ENCODE measurements at regions not wholly inside any gene's neighbourhood (a gene's known extent, or its start where the extent isn't known, plus 50 kb on each side); places are given as distances from the start of the nearest gene placed in this dataset.
A peak's percentile ranks its signal among the peaks of the same experiment; 100 is the strongest.

DNA sequence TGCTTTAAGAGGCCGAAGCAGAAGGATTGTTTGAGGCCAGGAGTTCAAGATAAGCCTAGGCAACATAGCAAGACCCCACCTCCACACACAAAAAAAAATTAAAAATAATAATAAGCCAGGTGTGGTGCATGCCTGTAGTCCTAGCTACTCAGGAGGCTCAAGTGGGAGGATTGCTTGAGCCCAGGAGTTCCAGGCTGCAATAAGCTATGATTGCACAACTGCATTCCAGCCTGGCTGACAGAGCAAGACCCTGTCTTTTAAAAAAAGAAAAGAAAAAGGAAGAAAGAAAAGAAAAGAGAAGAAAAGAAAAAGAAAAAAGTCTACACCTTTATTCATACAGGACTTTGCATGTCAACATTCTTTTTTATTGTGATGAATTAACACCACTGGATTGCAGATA lies 2125.8 kb downstream of the MAT2B start:
- no peak for DNase-seq (ENCODE audit: low spot score)

- no peak for DNase-seq (ENCODE audit: low spot score)
Measured at GRCh38 chr5:165642366-165642765, 2136.9 kb downstream of the MAT2B start.

DNA sequence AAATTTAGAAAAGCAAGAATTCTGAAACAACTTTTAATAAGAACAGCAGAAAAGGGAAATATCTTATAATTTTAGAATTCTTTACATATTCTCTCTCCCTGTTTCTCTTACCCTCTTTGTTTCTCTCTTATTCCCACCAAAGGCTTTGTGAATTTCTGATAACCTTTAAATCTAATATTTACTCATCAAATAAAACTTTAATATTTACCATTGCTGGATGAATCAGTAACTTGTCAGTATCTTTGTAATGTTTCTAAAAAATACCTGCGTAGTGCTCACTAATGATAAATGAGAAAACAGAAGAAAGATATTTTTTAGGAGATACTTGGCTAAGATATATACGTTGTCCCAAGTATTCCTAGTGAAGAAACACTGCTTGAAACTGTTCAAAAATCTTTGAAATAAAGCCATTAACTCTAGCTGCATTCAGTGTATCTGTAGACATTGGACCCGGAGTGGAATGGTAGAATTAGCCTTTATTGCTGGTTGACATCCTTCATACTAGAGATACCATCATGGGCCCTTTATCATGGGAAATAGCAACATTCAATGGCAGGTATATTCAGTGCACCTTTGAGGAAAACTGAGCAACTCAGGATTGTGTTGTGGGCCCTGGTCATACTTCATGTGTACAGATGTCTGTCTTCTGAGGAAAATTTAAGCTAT lies 2160.4 kb downstream of the MAT2B start:
- DNase-seq (ENCODE audit: low spot score) = no peak

DNA sequence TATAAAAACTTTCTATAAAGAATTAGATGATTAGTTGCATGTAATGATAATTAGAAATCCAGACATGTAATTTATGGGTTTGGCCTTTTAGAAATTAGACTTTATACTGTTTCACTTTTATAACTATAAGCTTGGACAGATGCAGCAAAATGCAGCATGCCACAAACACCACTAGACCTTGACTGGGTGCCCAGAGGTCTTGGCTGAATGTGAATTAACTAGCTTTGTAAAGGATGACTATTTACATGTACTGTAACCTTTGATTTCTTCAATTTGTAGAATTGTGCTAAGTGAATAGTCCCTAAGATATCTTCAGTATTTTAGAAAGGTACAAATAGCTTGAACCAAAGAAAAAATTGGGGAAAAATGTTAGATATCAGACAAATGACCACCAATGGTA lies 2168.1 kb downstream of the MAT2B start:
- no peak for DNase-seq (ENCODE audit: low spot score)

DNA sequence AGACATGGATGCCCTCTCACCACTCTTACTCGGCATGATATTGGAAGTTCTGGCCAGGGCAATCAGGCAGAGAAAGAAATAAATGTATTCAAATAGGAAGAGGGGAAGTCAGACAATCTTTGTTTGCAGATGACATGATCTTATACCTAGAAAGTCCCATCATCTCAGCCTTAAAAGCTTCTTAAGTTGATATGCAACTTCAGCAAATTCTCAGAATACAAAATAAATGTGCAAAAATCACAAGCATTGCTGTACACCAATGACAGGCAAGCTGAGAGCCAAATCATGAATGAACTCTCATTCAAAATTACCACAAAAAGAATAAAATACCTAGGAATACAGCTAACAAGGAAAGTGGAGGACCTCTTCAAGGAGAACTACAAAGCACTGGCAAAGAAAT lies 2190.4 kb downstream of the MAT2B start:
- no peak for DNase-seq (ENCODE audit: low spot score)

DNA sequence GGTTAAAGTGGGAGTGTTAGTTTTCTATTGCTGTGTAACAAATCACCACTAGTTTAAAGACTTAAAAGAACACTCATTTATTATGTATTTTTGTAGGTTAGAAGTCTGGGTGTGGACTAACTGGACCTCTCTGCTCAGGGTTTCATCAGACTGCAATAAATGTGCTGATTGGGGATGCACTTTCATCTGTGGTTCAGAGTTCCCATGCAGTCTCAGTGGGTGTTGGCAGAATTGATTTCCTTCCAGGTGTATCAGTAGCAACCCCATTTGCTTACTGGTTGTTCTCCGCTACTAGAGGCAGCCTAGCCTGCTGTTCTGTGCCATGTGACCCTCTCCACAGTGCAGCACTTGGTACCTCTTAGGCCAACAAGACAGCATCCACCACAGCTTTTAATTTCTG lies 2200.5 kb downstream of the MAT2B start:
- DNase-seq (ENCODE audit: low spot score) = no peak

DNA sequence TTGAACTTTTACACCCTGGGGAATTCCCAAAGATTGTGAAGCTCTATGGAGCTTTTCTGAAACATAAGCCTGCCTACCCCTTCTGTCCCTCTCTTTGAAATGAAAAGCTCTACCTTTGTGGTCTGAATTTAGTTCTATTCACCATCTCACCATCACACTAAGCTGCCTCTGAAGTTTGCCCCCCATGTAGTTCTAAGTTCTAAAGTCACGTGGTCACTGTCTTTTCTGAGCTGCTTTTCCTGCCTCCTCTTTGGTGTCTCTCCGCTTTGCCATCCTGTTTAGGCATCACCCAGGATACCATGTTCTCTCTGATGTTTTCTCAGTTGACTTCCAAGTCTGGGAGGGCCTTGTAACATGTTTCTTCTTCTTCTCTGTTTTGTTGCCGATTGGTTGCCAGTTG lies 2206.6 kb downstream of the MAT2B start:
- no peak for DNase-seq (ENCODE audit: low spot score)

DNA sequence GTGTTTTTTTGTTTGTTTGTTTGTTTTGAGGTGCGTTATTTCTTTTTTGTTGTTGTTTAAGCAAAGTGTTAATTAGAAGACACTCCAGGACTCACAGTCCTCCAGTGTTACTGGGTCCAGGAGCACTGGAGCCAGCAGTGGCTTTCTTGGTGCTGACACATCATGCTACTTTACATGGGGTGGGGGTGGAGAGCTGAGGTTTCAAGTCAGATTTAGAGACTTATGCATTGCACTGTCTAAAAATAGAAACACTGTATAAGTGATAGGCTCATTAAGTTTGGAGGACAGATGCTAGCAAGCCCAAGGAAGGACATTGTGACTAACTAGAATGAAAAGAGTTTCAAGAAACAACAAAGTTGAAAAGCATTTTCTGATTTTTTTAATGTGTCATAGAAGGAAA lies 2209.2 kb downstream of the MAT2B start:
- DNase-seq (ENCODE audit: low spot score) = no peak

GRCh38 chr5:165720901-165721300 lies 2215.5 kb downstream of the MAT2B start:
- DNase-seq (ENCODE audit: low spot score) = no peak

DNA sequence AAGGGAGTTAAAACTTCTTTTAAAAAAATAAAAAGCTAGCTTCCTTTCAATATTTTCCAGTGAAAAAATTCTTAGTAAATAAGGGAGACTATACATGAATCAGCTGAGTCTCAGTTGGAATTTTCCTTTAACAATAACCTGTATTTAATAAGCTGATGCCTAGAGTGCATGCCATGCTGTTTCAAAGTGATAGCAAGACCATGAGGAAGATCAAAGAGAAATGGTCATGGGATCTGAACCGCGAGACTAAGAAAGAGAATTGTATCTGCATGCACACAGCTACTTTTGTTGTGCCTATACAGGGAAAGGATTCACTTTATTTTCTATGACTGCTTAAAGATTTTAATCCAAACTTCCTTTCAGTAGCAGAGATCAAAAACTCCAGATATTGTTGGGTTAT lies 2217.0 kb downstream of the MAT2B start:
- DNase-seq (ENCODE audit: low spot score) = no peak

GRCh38 chr5:165723931-165724330 lies 2218.5 kb downstream of the MAT2B start:
- no peak for DNase-seq (ENCODE audit: low spot score)

- no peak for DNase-seq (ENCODE audit: low spot score)
Measured at GRCh38 chr5:165728425-165728824, 2223.0 kb downstream of the MAT2B start.

- no peak for DNase-seq (ENCODE audit: low spot score)
Measured at GRCh38 chr5:165735388-165735787, 2230.0 kb downstream of the MAT2B start.

- DNase-seq (ENCODE audit: low spot score) = no peak
Measured at GRCh38 chr5:165739079-165739741, 2233.8 kb downstream of the MAT2B start.

DNA sequence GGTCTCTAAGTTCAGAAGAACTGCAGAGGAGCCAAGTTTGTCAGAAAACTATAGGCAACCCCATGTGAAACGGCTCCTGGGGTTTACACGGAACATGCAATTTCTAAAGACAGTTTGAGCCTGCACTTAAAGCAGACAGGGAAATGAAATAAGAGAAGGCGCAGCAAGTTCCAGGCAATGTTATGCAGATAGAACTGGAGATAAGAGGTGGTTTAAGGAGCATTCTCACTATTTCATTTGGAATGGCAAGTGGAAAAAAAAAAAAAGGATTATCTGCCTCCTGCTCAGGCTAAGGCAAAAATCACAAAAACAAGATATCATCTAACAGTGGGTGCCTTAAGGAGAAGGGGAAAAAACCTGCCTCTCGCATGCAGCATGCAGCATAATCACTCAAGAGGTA lies 2252.4 kb downstream of the MAT2B start:
- no peak for DNase-seq (ENCODE audit: low spot score)

- DNase-seq (ENCODE audit: low spot score) = peak; percentile 29
Measured at GRCh38 chr5:165775111-165775510, 2269.7 kb downstream of the MAT2B start.

DNA sequence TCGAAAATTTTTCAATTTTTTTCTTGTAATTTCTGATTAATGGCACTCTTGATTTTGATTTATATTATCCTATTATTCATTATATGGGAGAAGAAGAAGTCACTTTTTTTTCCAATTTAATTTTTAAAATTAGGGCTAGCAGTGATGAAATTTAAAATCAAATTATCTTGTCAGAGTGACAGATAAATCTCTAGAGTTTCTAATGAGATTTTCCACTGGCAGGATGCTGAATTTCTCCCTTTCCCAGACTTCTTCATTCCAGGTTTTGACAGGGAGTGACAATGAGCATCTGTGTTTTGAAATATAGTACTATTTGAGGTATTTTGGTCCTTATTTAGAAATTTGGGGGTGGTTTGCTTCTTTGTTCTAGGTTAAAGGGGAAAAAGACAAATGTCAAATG lies 2274.1 kb downstream of the MAT2B start:
- DNase-seq (ENCODE audit: low spot score) = no peak

DNA sequence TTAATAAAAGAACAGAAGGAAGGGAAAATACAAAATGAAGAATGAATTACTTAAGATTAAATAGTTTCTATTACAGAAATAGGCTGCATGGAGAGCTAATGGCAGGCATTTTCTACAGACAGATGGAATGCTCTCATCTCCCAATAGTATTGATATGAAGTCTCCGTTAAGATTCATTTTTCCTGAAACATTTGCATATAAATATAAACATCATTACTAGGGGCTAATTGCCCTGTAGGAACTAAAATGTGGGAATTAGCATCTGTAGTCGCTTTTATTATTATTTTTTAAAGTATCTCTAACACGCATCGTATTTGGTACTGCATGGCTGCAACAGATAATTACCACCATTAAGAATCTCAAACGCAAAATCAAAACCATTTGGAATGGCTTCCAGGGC lies 2275.5 kb downstream of the MAT2B start:
- DNase-seq (ENCODE audit: low spot score) = no peak

DNA sequence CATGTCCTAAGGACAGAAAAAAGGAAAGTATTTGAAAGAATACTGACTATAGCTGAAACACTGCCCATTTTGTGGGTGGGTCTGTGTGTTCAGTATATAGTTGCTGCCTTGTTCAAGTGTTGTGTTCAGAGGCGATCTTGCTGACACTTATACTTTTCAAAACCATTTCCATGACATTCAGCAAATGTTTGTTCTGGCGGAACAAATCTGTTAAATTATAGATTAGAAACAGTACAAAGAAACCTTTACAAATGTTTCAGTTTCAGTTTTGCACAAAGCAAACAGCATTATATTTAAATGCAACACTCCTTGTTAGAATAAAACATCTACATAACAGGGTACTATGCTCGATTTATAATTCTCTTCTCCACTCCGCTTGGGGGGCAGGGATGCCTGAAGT lies 2276.3 kb downstream of the MAT2B start:
- no peak for DNase-seq (ENCODE audit: low spot score)

- DNase-seq (ENCODE audit: low spot score) = no peak
Measured at GRCh38 chr5:165783024-165783423, 2277.6 kb downstream of the MAT2B start.

GRCh38 chr5:165786073-165786472 lies 2280.7 kb downstream of the MAT2B start:
- DNase-seq (ENCODE audit: low spot score) = no peak

DNA sequence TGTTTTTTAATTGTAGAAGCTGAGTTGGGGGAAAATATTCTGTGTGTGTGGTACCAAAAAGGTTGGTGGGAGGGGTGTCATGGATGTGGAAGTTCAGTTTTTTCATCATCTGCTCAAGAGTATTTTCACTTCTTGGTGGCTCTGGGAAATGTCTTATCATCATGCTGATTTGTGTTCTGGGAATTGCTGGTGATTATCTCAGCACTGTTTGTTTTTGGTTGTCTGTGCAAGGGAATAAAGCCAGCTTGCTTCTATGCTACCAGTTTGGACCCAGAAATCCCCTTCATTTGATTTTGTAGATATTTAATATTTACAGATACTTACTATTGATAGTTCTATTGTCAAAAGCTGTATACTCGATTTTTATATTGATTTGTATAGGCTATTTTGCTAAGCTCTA lies 2289.7 kb downstream of the MAT2B start:
- DNase-seq (ENCODE audit: low spot score) = no peak

- DNase-seq (ENCODE audit: low spot score) = peak; percentile 7
Measured at GRCh38 chr5:165805756-165806155, 2300.3 kb downstream of the MAT2B start.

- no peak for DNase-seq (ENCODE audit: low spot score)
Measured at GRCh38 chr5:165808335-165808734, 2302.9 kb downstream of the MAT2B start.
